Sigmoid colon (tissue), 6 donors: ENCODE measurements at regions not wholly inside any gene's neighbourhood (a gene's known extent, or its start where the extent isn't known, plus 50 kb on each side); places are given as distances from the start of the nearest gene placed in this dataset.

Experiments used
- DNase-seq: peaks from one replicate; pipeline ENCODE4 v3.0.0-alpha.2; 2019
- H3K27ac ChIP-seq, 4 donors: fragments of 200-600 bp; sonication (generic); one replicate each; pipeline ENCODE4 v1.5.1; 2016 to 2019; ENCODE audit warnings: mild to moderate bottlenecking in 1 of 4
- H3K27me3 ChIP-seq, 3 donors: fragments of 200-600 bp; sonication (generic); one replicate each; pipeline ENCODE4 v1.5.1; 2019; ENCODE audit warnings: mild to moderate bottlenecking in 1 of 3
- H3K36me3 ChIP-seq, 4 donors: fragments of 200-600 bp; sonication (generic); one replicate each; pipeline ENCODE4 v1.5.1; 2016 to 2019
- H3K4me1 ChIP-seq, 4 donors: fragments of 200-600 bp; sonication (generic); one replicate each; pipeline ENCODE4 v1.5.1; 2017 to 2019
- H3K4me3 ChIP-seq, 4 donors: fragments of 200-600 bp; sonication (generic); one replicate each; pipeline ENCODE4 v1.5.1; 2017 to 2019; ENCODE audit warnings: mild to moderate bottlenecking in 2 of 4, moderate library complexity in 1 of 4
- H3K9me3 ChIP-seq, 4 donors: fragments of 200-600 bp in 3 of 4; sonication (generic) in 3 of 4; one replicate each; pipeline versions ENCODE4 v1.5.1 to v1.6.1; 2013 to 2019
- CTCF ChIP-seq, 4 experiments: fragments of 450-650 bp in 3 of 4; fragments of 200-600 bp in 1 of 4; IDR thresholded peaks; one replicate each; pipeline ENCODE4 v1.5.1; 2016 to 2019; ENCODE audit warnings: antibody characterized with exemption in 4 of 4, mild to moderate bottlenecking in 3 of 4, moderate library complexity in 2 of 4
- EP300 ChIP-seq, 4 donors: sonication (generic); formaldehyde crosslinking; IDR thresholded peaks; one replicate each; pipeline ENCODE4 v1.6.1; 2017; ENCODE audit warnings: antibody characterized with exemption in 4 of 4
- POLR2A ChIP-seq, 2 donors: fragments of 450-650 bp; IDR thresholded peaks; one replicate each; pipeline ENCODE4 v1.6.1; 2016; ENCODE audit warnings: antibody characterized with exemption in 2 of 2, mild to moderate bottlenecking in 2 of 2, moderate library complexity in 2 of 2
- POLR2AphosphoS5 ChIP-seq, 4 donors: sonication (generic); formaldehyde crosslinking; IDR thresholded peaks; one replicate each; pipeline ENCODE4 v1.6.1; 2017; ENCODE audit warnings: antibody characterized with exemption in 4 of 4
- WGBS, 2 donors: extraction: QIAGEN DNeasy Blood & Tissue Kit; methylation state at CpG; one replicate each; pipeline ENCODE4 v1.1.7; 2013; 5-methylcytosine and 5-hydroxymethylcytosine counted together
- intact Hi-C: fragments of 100-400 bp; cut with DNase I; formaldehyde crosslinking; loops from one replicate; pipeline ENCODE4 v1.15.1; 2023
- donor health status: healthy with polysubstance abuse.
- donor health status: healthy.

- WGBS, 2 donors, result 94 to 96% methylated on average over 3 of the region's 3 CpGs
- H3K4me3 ChIP-seq, result no peak overlapping the region
- no peak for DNase-seq
- intact Hi-C loops, result no loop called here
- no peaks in the 10 kb centered on the region for H3K27me3 ChIP-seq
- no peaks in the 10 kb centered on the region for H3K4me1 ChIP-seq
- no peak overlapping the region for H3K27ac ChIP-seq
- H3K36me3 ChIP-seq, result no peaks in the 10 kb centered on the region
- TF ChIP-seq EP300 (IDR thresholded peaks at IDR 0.05), result no peak
- no peak for TF ChIP-seq CTCF (IDR thresholded peaks at IDR 0.05)
- TF ChIP-seq POLR2A (IDR thresholded peaks at IDR 0.05), result no peak
- TF ChIP-seq POLR2AphosphoS5 (IDR thresholded peaks at IDR 0.05), result no peak
- no peaks in the 10 kb centered on the region for H3K9me3 ChIP-seq
These were observed 119.5 kb upstream of the TRPC7 start for GRCh38 chr5:136484808-136485325.

GRCh38 chr5:136482206-136482605, 116.9 kb upstream of the TRPC7 start:
- intact Hi-C loops, result no loop called here
- Histone ChIP-seq H3K36me3 (no peaks in the 10 kb centered on the region), H3K27ac (no peak overlapping the region), H3K9me3 (peaks cover 0 to 2% (median 0%) of the 10 kb centered on the region in 4 donors), H3K27me3 (no peaks in the 10 kb centered on the region), H3K4me1 (no peaks in the 10 kb centered on the region), H3K4me3 (no peak overlapping the region)
- 82 to 86% methylated on average over 2 of the region's 2 CpGs for WGBS, 2 donors
- DNase-seq, result no peak
- no peak for TF ChIP-seq POLR2A (IDR thresholded peaks at IDR 0.05)
- TF ChIP-seq POLR2AphosphoS5 (IDR thresholded peaks at IDR 0.05), result no peak
- no peak for TF ChIP-seq CTCF (IDR thresholded peaks at IDR 0.05)
- TF ChIP-seq EP300 (IDR thresholded peaks at IDR 0.05), result no peak

- TF ChIP-seq EP300 (IDR thresholded peaks at IDR 0.05), result no peak
- no peak for TF ChIP-seq CTCF (IDR thresholded peaks at IDR 0.05)
- TF ChIP-seq POLR2A (IDR thresholded peaks at IDR 0.05), result no peak
- TF ChIP-seq POLR2AphosphoS5 (IDR thresholded peaks at IDR 0.05), result no peak
- Histone ChIP-seq H3K4me1 (no peaks in the 10 kb centered on the region), H3K27ac (no peak overlapping the region), H3K27me3 (no peaks in the 10 kb centered on the region), H3K36me3 (no peaks in the 10 kb centered on the region), H3K4me3 (no peak overlapping the region), H3K9me3 (peaks cover 0 to 3% (median 1%) of the 10 kb centered on the region in 4 donors)
- WGBS, 2 donors, result 67 to 79% methylated on average over 3 of the region's 3 CpGs
- intact Hi-C loops, result no loop called here
- DNase-seq, result no peak
These were observed 109.1 kb upstream of the TRPC7 start for GRCh38 chr5:136474466-136474865.

GRCh38 chr5:136467632-136468031, 102.3 kb upstream of the TRPC7 start:
- H3K9me3 ChIP-seq, result no peaks in the 10 kb centered on the region
- H3K27ac ChIP-seq, result no peak overlapping the region
- no peak for DNase-seq
- H3K27me3 ChIP-seq, result no peaks in the 10 kb centered on the region
- intact Hi-C loops, result no loop called here
- H3K4me1 ChIP-seq, result no peaks in the 10 kb centered on the region
- WGBS, 2 donors, result 18 to 66% methylated on average over 1 of the region's 1 CpG
- H3K36me3 ChIP-seq, result no peaks in the 10 kb centered on the region
- H3K4me3 ChIP-seq, result no peak overlapping the region
- no peak for TF ChIP-seq CTCF (IDR thresholded peaks at IDR 0.05)
- TF ChIP-seq POLR2AphosphoS5 (IDR thresholded peaks at IDR 0.05), result no peak
- TF ChIP-seq EP300 (IDR thresholded peaks at IDR 0.05), result no peak
- no peak for TF ChIP-seq POLR2A (IDR thresholded peaks at IDR 0.05)

GRCh38 chr5:136466041-136466415, 100.7 kb upstream of the TRPC7 start:
- no peak for TF ChIP-seq EP300 (IDR thresholded peaks at IDR 0.05)
- TF ChIP-seq POLR2AphosphoS5 (IDR thresholded peaks at IDR 0.05), result no peak
- no peak for TF ChIP-seq CTCF (IDR thresholded peaks at IDR 0.05)
- TF ChIP-seq POLR2A (IDR thresholded peaks at IDR 0.05), result no peak
- DNase-seq, result no peak
- Histone ChIP-seq H3K4me3 (no peak overlapping the region), H3K4me1 (no peaks in the 10 kb centered on the region), H3K9me3 (no peaks in the 10 kb centered on the region), H3K27me3 (no peaks in the 10 kb centered on the region), H3K36me3 (no peaks in the 10 kb centered on the region), H3K27ac (no peak overlapping the region)
- intact Hi-C loops, result no loop called here
- 65 to 75% methylated on average over 3 of the region's 3 CpGs for whole genome bisulfite sequencing, 2 donors
